ENCODE measurements at regions not wholly inside any gene's neighbourhood (a gene's known extent, or its start where the extent isn't known, plus 50 kb on each side); places are given as distances from the start of the nearest gene placed in this dataset.

DNA sequence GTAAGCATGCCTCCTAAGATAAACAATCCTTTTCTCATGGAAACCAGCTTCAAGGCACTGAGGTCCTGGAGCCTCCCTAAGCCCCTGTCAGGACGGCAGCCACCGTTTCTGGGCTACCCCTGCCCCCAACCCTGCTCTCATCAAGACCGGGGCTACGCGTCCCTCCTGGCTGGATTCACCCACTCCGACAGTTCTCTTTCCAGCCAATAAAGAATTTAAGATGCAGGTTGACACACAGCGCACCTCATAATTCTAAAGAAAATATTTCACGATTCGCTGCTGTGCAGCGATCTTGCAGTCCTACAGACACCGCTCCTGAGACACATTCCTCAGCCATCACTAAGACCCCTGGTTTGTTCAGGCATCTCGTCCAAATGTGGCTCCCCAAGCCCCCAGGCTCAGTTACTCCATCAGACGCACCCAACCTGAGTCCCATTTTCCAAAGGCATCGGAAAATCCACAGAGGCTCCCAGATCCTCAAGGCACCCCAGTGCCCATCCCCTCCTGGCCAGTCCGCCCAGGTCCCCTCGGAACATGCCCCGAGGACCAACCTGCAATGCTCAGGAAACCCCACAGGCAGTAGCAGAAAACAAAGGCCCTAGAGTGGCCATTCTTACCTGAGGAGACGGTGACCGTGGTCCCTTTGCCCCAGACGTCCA is 336.3 kb downstream of the TMEM121 start:
- TF ChIP-seq, protein P1, sequence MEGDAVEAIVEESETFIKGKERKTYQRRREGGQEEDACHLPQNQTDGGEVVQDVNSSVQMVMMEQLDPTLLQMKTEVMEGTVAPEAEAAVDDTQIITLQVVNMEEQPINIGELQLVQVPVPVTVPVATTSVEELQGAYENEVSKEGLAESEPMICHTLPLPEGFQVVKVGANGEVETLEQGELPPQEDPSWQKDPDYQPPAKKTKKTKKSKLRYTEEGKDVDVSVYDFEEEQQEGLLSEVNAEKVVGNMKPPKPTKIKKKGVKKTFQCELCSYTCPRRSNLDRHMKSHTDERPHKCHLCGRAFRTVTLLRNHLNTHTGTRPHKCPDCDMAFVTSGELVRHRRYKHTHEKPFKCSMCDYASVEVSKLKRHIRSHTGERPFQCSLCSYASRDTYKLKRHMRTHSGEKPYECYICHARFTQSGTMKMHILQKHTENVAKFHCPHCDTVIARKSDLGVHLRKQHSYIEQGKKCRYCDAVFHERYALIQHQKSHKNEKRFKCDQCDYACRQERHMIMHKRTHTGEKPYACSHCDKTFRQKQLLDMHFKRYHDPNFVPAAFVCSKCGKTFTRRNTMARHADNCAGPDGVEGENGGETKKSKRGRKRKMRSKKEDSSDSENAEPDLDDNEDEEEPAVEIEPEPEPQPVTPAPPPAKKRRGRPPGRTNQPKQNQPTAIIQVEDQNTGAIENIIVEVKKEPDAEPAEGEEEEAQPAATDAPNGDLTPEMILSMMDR (IDR thresholded peaks at IDR 0.05): no peak
- TF ChIP-seq POLR2A (IDR thresholded peaks at IDR 0.05): no peak

Data from body of pancreas (tissue), 4 donors.